CD4-positive, alpha-beta T cell treated with Interleukin-17A for 1 hour (primary cell): ENCODE measurements at regions not wholly inside any gene's neighbourhood (a gene's known extent, or its start where the extent isn't known, plus 50 kb on each side); places are given as distances from the start of the nearest gene placed in this dataset.

Source experiments
- DNase-seq: peaks from one replicate; pipeline ENCODE4 v3.0.0-alpha.2; 2020

GRCh38 chr16:86810062-86810461 lies 231.7 kb downstream of the FOXL1 start:
- no peak for DNase-seq

- no peak for DNase-seq
Observed at GRCh38 chr16:86812363-86812970, 234.1 kb downstream of the FOXL1 start.

- DNase-seq = no peak
Observed at GRCh38 chr16:86814256-86814655, 235.9 kb downstream of the FOXL1 start.

GRCh38 chr16:86816930-86817625 lies 238.7 kb downstream of the FOXL1 start:
- no peak for DNase-seq

GRCh38 chr16:86818671-86819532 lies 240.6 kb downstream of the FOXL1 start:
- no peak for DNase-seq

GRCh38 chr16:86819533-86819892 lies 241.2 kb downstream of the FOXL1 start:
- DNase-seq = no peak

- DNase-seq = no peak
Observed at GRCh38 chr16:86821895-86822294, 243.5 kb downstream of the FOXL1 start.

- DNase-seq = no peak
Observed at GRCh38 chr16:86823125-86823524, 244.8 kb downstream of the FOXL1 start.

GRCh38 chr16:86823888-86824671 lies 245.7 kb downstream of the FOXL1 start:
- no peak for DNase-seq

- DNase-seq = no peak
Observed at GRCh38 chr16:86824751-86825296, 246.5 kb downstream of the FOXL1 start.

GRCh38 chr16:86825631-86826030 lies 247.3 kb downstream of the FOXL1 start:
- no peak for DNase-seq

- no peak for DNase-seq
Observed at GRCh38 chr16:86826941-86827340, 248.6 kb downstream of the FOXL1 start.

- no peak for DNase-seq
Observed at GRCh38 chr16:86827521-86827920, 249.2 kb downstream of the FOXL1 start.

GRCh38 chr16:86828202-86828601 lies 249.9 kb downstream of the FOXL1 start:
- DNase-seq = no peak

- no peak for DNase-seq
Observed at GRCh38 chr16:86828653-86829052, 250.3 kb downstream of the FOXL1 start.

- no peak for DNase-seq
Observed at GRCh38 chr16:86831366-86831765, 253.0 kb downstream of the FOXL1 start.

- no peak for DNase-seq
Observed at GRCh38 chr16:86833136-86833535, 254.8 kb downstream of the FOXL1 start.

- no peak for DNase-seq
Observed at GRCh38 chr16:86834451-86835035, 256.2 kb downstream of the FOXL1 start.

- no peak for DNase-seq
Observed at GRCh38 chr16:86835982-86836381, 257.6 kb downstream of the FOXL1 start.

GRCh38 chr16:86836503-86837129 lies 258.3 kb downstream of the FOXL1 start:
- no peak for DNase-seq

- no peak for DNase-seq
Observed at GRCh38 chr16:86843812-86844211, 265.5 kb downstream of the FOXL1 start.

GRCh38 chr16:86844695-86845094 lies 266.3 kb downstream of the FOXL1 start:
- DNase-seq = no peak
